Peyer's patch (tissue), 4 donors: ENCODE measurements at regions not wholly inside any gene's neighbourhood (a gene's known extent, or its start where the extent isn't known, plus 50 kb on each side); places are given as distances from the start of the nearest gene placed in this dataset.

ENCODE experiments used
- POLR2A ChIP-seq, 2 donors: fragments of 450-650 bp; IDR thresholded peaks; one replicate each; pipeline ENCODE4 v1.5.1; 2017; ENCODE audit warnings: antibody characterized with exemption in 2 of 2, mild to moderate bottlenecking in 2 of 2, moderate library complexity in 2 of 2
- TF ChIP-seq, protein P1 (sequence below), 6 experiments: fragments of 450-650 bp in 4 of 6; fragments of 200-600 bp in 2 of 6; sonication (generic) in 1 of 6; IDR thresholded peaks; one replicate each; pipeline ENCODE4 v1.5.1; 2017 to 2019; ENCODE audit warnings: antibody characterized with exemption in 6 of 6, mild to moderate bottlenecking in 3 of 6, moderate library complexity in 1 of 6

- no peak for TF ChIP-seq POLR2A (IDR thresholded peaks at IDR 0.05)
- TF ChIP-seq, protein P1, sequence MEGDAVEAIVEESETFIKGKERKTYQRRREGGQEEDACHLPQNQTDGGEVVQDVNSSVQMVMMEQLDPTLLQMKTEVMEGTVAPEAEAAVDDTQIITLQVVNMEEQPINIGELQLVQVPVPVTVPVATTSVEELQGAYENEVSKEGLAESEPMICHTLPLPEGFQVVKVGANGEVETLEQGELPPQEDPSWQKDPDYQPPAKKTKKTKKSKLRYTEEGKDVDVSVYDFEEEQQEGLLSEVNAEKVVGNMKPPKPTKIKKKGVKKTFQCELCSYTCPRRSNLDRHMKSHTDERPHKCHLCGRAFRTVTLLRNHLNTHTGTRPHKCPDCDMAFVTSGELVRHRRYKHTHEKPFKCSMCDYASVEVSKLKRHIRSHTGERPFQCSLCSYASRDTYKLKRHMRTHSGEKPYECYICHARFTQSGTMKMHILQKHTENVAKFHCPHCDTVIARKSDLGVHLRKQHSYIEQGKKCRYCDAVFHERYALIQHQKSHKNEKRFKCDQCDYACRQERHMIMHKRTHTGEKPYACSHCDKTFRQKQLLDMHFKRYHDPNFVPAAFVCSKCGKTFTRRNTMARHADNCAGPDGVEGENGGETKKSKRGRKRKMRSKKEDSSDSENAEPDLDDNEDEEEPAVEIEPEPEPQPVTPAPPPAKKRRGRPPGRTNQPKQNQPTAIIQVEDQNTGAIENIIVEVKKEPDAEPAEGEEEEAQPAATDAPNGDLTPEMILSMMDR (IDR thresholded peaks at IDR 0.05) = no peak
Measured at GRCh38 chr7:156115582-156115981, 303.3 kb upstream of the SHH start.
